ENCODE measurements at regions not wholly inside any gene's neighbourhood (a gene's known extent, or its start where the extent isn't known, plus 50 kb on each side); places are given as distances from the start of the nearest gene placed in this dataset.

DNA sequence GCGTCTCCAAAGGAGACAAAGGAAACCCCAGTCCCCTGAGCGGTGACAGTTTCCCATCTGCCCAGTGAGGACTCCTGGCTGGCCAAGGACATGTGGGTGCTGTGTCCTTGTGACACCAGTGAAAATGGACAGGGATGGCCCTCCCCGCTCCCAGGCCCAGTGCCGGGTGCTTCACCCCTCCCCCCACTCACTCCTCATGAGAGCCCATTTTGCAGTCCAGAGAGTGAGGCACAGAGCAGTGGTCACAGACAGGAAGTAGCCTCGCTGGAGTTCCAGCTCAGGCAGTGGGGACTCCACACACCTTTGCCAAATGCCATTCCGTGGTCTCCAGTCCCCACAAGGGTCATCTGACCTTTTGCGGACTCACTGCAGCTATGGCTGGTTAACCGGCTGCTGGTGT is 642.9 kb downstream of the PTPRU start:
- TF ChIP-seq POLR2A (IDR thresholded peaks at IDR 0.05; ENCODE audit: low read length) (no peak), GATA1 (IDR thresholded peaks at IDR 0.05; ENCODE audit: low read depth, low read length) (no peak)

Data from erythroblast (primary cell).